Endodermal cell (in vitro differentiated cells): ENCODE measurements at regions not wholly inside any gene's neighbourhood (a gene's known extent, or its start where the extent isn't known, plus 50 kb on each side); places are given as distances from the start of the nearest gene placed in this dataset.

ENCODE experiments used
- DNase-seq: peaks from one replicate; pipeline ENCODE4 v3.0.0-alpha.2; 2017
- H3K27ac ChIP-seq: 2 replicates; pipeline ENCODE4 v1.5.1; 2013; ENCODE audit warnings: mild to moderate bottlenecking, low read depth, low read length, moderate library complexity
- H3K27me3 ChIP-seq: 2 replicates; pipeline ENCODE4 v1.6.1; 2013; ENCODE audit warnings: mild to moderate bottlenecking, low read length, moderate library complexity; ENCODE audit not compliant: insufficient read depth, control insufficient read depth, poor library complexity, severe bottlenecking
- H3K36me3 ChIP-seq: 2 replicates; pipeline ENCODE4 v1.7.0; 2013; ENCODE audit warnings: mild to moderate bottlenecking, low read length, moderate library complexity; ENCODE audit not compliant: control insufficient read depth, insufficient read depth
- H3K4me1 ChIP-seq: one replicate; pipeline ENCODE4 v1.7.0; 2013; ENCODE audit warnings: low read length; ENCODE audit not compliant: control insufficient read depth, insufficient read depth
- H3K4me3 ChIP-seq: 2 replicates; pipeline ENCODE4 v1.5.1; 2013; ENCODE audit warnings: mild to moderate bottlenecking, low read length, moderate library complexity
- H3K9ac ChIP-seq: 2 replicates; pipeline ENCODE4 v1.6.1; 2013; ENCODE audit warnings: mild to moderate bottlenecking, low read length, moderate library complexity; ENCODE audit not compliant: poor library complexity, severe bottlenecking; ENCODE audit errors: extremely low read depth
- H3K9me3 ChIP-seq: 2 replicates; pipeline ENCODE4 v1.6.1; 2013; ENCODE audit warnings: mild to moderate bottlenecking, low read length, moderate library complexity; ENCODE audit not compliant: control insufficient read depth
- H3K27ac Mint-ChIP-seq: 2 replicates; pipeline ENCODE4 v1.8.0; 2020; ENCODE audit warnings: mixed read lengths
- H3K27me3 Mint-ChIP-seq: 2 replicates; pipeline ENCODE4 v1.8.0; 2021; ENCODE audit warnings: mild to moderate bottlenecking, mixed read lengths; ENCODE audit not compliant: insufficient read depth
- H3K36me3 Mint-ChIP-seq: 2 replicates; pipeline ENCODE4 v1.8.0; 2020; ENCODE audit warnings: low read depth, mixed read lengths
- H3K4me1 Mint-ChIP-seq: 2 replicates; pipeline ENCODE4 v1.8.0; 2020; ENCODE audit warnings: mixed read lengths
- H3K4me3 Mint-ChIP-seq: 2 replicates; pipeline ENCODE4 v1.8.0; 2020; ENCODE audit warnings: mild to moderate bottlenecking, moderate library complexity, mixed read lengths
- H3K9me3 Mint-ChIP-seq: 2 replicates; pipeline ENCODE4 v1.8.0; 2020; ENCODE audit warnings: mild to moderate bottlenecking, mixed read lengths
- WGBS, 2 experiments: methylation state at CpG; one replicate each; pipeline versions ENCODE4 v1.1.5 to v1.1.7; 2013; ENCODE audit warnings: missing lambda C conversion rate in 2 of 2, mixed read lengths in 1 of 2; ENCODE audit not compliant: insufficient coverage in 1 of 2, insufficient read length in 1 of 2; 5-methylcytosine and 5-hydroxymethylcytosine counted together
- TF ChIP-seq, protein P1 (sequence below): fragments of 200-600 bp; sonication (generic); conservative IDR thresholded peaks from 2 replicates; pipeline ENCODE4 v1.5.0; 2021; ENCODE audit warnings: antibody characterized with exemption, mild to moderate bottlenecking

- TF ChIP-seq, protein P1, sequence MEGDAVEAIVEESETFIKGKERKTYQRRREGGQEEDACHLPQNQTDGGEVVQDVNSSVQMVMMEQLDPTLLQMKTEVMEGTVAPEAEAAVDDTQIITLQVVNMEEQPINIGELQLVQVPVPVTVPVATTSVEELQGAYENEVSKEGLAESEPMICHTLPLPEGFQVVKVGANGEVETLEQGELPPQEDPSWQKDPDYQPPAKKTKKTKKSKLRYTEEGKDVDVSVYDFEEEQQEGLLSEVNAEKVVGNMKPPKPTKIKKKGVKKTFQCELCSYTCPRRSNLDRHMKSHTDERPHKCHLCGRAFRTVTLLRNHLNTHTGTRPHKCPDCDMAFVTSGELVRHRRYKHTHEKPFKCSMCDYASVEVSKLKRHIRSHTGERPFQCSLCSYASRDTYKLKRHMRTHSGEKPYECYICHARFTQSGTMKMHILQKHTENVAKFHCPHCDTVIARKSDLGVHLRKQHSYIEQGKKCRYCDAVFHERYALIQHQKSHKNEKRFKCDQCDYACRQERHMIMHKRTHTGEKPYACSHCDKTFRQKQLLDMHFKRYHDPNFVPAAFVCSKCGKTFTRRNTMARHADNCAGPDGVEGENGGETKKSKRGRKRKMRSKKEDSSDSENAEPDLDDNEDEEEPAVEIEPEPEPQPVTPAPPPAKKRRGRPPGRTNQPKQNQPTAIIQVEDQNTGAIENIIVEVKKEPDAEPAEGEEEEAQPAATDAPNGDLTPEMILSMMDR, result no peak
- no peaks in the 10 kb centered on the region for H3K36me3 ChIP-seq
- Mint-ChIP-seq H3K4me3 (no peak overlapping the region), H3K4me1 (peaks cover 29% of the 10 kb centered on the region), H3K9me3 (no peaks in the 10 kb centered on the region), H3K27me3 (no peaks in the 10 kb centered on the region), H3K27ac (no peak overlapping the region), H3K36me3 (no peaks in the 10 kb centered on the region)
- DNase-seq, result no peak
- no peak overlapping the region for H3K9ac ChIP-seq
- no peaks in the 10 kb centered on the region for H3K27me3 ChIP-seq
- H3K27ac ChIP-seq, result no peak overlapping the region
- WGBS, 2 experiments, result 87 to 89% methylated on average over 16 of the region's 16 CpGs
- H3K4me1 ChIP-seq, result no peaks in the 10 kb centered on the region
- H3K4me3 ChIP-seq, result no peak overlapping the region
- H3K9me3 ChIP-seq, result no peaks in the 10 kb centered on the region
Measured at GRCh38 chr20:6489361-6490171, 277.9 kb upstream of the BMP2 start.

DNA sequence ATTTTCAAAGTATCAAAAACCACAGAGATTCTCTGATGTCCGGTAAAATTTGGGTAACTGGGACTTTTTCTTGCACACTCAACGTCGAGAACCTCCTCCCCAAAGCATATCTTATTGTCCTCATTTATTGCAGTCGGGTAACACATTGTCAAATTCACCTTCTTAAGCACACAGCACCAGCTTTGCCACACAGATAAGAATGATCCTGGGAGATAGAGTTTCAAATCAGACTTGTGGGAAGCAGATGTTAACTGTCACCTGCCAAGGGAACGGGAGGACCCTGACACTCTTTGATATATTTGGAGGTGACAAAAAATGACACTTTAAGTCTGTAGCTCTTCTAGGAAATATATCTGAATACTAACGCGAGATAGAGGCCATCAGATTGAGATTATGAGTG is 282.1 kb upstream of the BMP2 start:
- Mint-ChIP-seq H3K36me3 (no peaks in the 10 kb centered on the region), H3K4me1 (peaks cover 22% of the 10 kb centered on the region), H3K27me3 (no peaks in the 10 kb centered on the region), H3K4me3 (no peak overlapping the region), H3K27ac (no peak overlapping the region), H3K9me3 (no peaks in the 10 kb centered on the region)
- H3K27me3 ChIP-seq, result no peaks in the 10 kb centered on the region
- no peak for DNase-seq
- H3K36me3 ChIP-seq, result no peaks in the 10 kb centered on the region
- TF ChIP-seq, protein P1, result no peak
- H3K9ac ChIP-seq, result no peak overlapping the region
- no peak overlapping the region for H3K27ac ChIP-seq
- H3K9me3 ChIP-seq, result no peaks in the 10 kb centered on the region
- 94 to 96% methylated on average over 4 to 7 of the region's 7 CpGs for WGBS, 2 experiments
- no peaks in the 10 kb centered on the region for H3K4me1 ChIP-seq
- H3K4me3 ChIP-seq, result no peak overlapping the region

DNA sequence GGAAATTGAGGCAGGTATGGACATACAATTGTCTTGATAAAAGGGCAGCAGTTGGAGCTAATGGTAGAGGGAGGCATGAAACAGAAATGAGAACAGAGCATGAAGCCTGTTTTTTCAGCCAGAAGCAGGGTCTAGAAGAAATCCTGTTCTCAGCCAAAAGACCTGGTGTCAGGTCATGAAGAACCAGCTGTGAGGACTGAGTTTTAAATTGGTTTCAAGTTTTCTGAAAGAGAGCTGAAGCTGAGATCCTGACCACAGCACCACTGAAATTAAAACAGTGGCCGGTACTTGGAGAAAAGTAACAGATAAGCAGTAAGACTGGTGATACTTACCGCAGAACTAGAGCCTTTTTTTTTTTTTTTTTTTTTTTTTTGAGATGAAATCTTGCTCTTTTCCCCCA is 283.8 kb upstream of the BMP2 start:
- 95 to 100% methylated on average over 1 to 2 of the region's 2 CpGs for WGBS, 2 experiments
- Mint-ChIP-seq H3K4me1 (peaks cover 9% of the 10 kb centered on the region), H3K27me3 (no peaks in the 10 kb centered on the region), H3K9me3 (no peaks in the 10 kb centered on the region), H3K4me3 (no peak overlapping the region), H3K36me3 (no peaks in the 10 kb centered on the region), H3K27ac (no peak overlapping the region)
- Histone ChIP-seq H3K9ac (no peak overlapping the region), H3K27ac (no peak overlapping the region), H3K36me3 (no peaks in the 10 kb centered on the region), H3K9me3 (no peaks in the 10 kb centered on the region), H3K4me3 (no peak overlapping the region), H3K27me3 (no peaks in the 10 kb centered on the region), H3K4me1 (no peaks in the 10 kb centered on the region)
- DNase-seq, result no peak
- TF ChIP-seq, protein P1, result no peak
